HepG2 (cell line): ENCODE measurements at regions not wholly inside any gene's neighbourhood (a gene's known extent, or its start where the extent isn't known, plus 50 kb on each side); places are given as distances from the start of the nearest gene placed in this dataset.

Experiments
- ATAC-seq: fragments of 200-7000 bp; cut with Tn5 transposase; 3 replicates; pipeline ENCODE4 v1.9.1; 2020; ENCODE audit warnings: mild to moderate bottlenecking, moderate library complexity
- BruUV-seq: library from RNA; stranded (reverse); fragments of 400-500 nt; replicated peaks from 2 replicates; lab custom pipeline; 2021; lab: Mats Ljungman, UMichigan
- CTCF ChIA-PET: fragments of 300-600 bp; formaldehyde crosslinking; extraction: SDS; loops from one replicate; lab custom pipeline; 2021; ENCODE audit warnings: low total read pairs, inconsistent platforms, low intra/inter-chr PET ratio; lab: Yijun Ruan, JAX
- POLR2A ChIA-PET: fragments of 350-600 bp; sonication (Branson Sonifier 250); formaldehyde crosslinking; loops from one replicate; lab custom pipeline; 2020; ENCODE audit warnings: antibody characterized with exemption, inconsistent platforms; lab: Yijun Ruan, JAX
- DNase-seq: peaks from one replicate; pipeline ENCODE4 v3.0.0-alpha.2; 2015; ENCODE audit warnings: low spot score
- FAIRE-seq: peaks from 3 replicates; lab custom pipeline; 2011; peaks lifted over from hg19 to GRCh38; lab: Jason Lieb, UNC
- H2AFZ ChIP-seq: one replicate; pipeline ENCODE4 v1.6.1; 2011; ENCODE audit warnings: low read length, inconsistent platforms
- H3K27ac ChIP-seq: fragments of 300-600 bp; 3 replicates; pipeline ENCODE4 v1.8.0; 2011; ENCODE audit warnings: mixed run types, mild to moderate bottlenecking, mixed read lengths, low read length, inconsistent platforms; ENCODE audit not compliant: insufficient read depth; ENCODE audit errors: extremely low read length
- H3K27me3 ChIP-seq, 2 experiments: fragments of 200-600 bp in 1 of 2; 2 replicates in 1 of 2; 3 replicates in 1 of 2; pipeline versions ENCODE4 v1.6.0 to v1.8.0; 2011; ENCODE audit warnings: low read length in 2 of 2, mild to moderate bottlenecking in 2 of 2, moderate library complexity in 2 of 2, inconsistent platforms in 1 of 2; ENCODE audit not compliant: insufficient read depth in 2 of 2, control insufficient read depth in 1 of 2
- H3K36me3 ChIP-seq, 2 experiments: fragments of 200-600 bp in 1 of 2; replicated peaks in 1 of 2; 2 replicates in 1 of 2; 3 replicates in 1 of 2; pipeline versions ENCODE4 v1.5.1 to v1.8.0; 2011; ENCODE audit warnings: low read length in 2 of 2, inconsistent platforms in 1 of 2; ENCODE audit not compliant: insufficient read depth in 2 of 2, control insufficient read depth in 1 of 2
- H3K4me1 ChIP-seq: 2 replicates; pipeline ENCODE4 v1.5.1; 2012; ENCODE audit warnings: low read length, inconsistent platforms; ENCODE audit not compliant: insufficient read depth
- H3K4me2 ChIP-seq: 2 replicates; pipeline ENCODE4 v1.6.0; 2011; ENCODE audit warnings: low read depth, low read length, inconsistent platforms
- H3K4me3 ChIP-seq, 3 experiments: fragments of 200-600 bp in 1 of 3; sonication (generic), shearing (Covaris generic) in 1 of 3; replicated peaks in 1 of 3; 2 replicates each; pipeline ENCODE4 v1.5.1; 2011 to 2016; ENCODE audit warnings: low read length in 3 of 3, inconsistent platforms in 2 of 3, low read depth in 2 of 3, mild to moderate bottlenecking in 2 of 3, control low read depth in 1 of 3, mixed read lengths in 1 of 3; ENCODE audit not compliant: insufficient read depth in 1 of 3
- H3K79me2 ChIP-seq: one replicate; pipeline ENCODE4 v1.6.1; 2011; ENCODE audit warnings: low read length, inconsistent platforms; ENCODE audit not compliant: insufficient read depth
- H3K9ac ChIP-seq: 2 replicates; pipeline ENCODE4 v1.6.0; 2011; ENCODE audit warnings: mild to moderate bottlenecking, low read depth, low read length, inconsistent platforms; ENCODE audit not compliant: insufficient read depth
- H3K9me3 ChIP-seq: 2 replicates; pipeline ENCODE4 v1.5.1; 2012; ENCODE audit warnings: mild to moderate bottlenecking, low read length
- H4K20me1 ChIP-seq: 2 replicates; pipeline ENCODE4 v1.6.0; 2011; ENCODE audit warnings: inconsistent platforms, mild to moderate bottlenecking, low read length, moderate library complexity; ENCODE audit not compliant: insufficient read depth
- ATF7 ChIP-seq, 2 experiments: fragments of 450-650 bp in 1 of 2; sonication (generic) in 1 of 2; formaldehyde crosslinking in 1 of 2; IDR thresholded peaks; 2 replicates each; pipeline versions ENCODE4 v1.4.0 to v1.6.1; 2016 to 2020; ENCODE audit warnings: antibody characterized with exemption in 1 of 2, mild to moderate bottlenecking in 1 of 2, missing genetic modification reagents in 1 of 2
- CEBPB ChIP-seq: IDR thresholded peaks from 2 replicates; pipeline ENCODE4 v1.6.1; 2011; ENCODE audit warnings: low read depth, low read length, improper control_type of control experiment, borderline replicate concordance
- ELK4 ChIP-seq: sonication (generic); formaldehyde crosslinking; IDR thresholded peaks from 2 replicates; pipeline ENCODE4 v1.9.0; 2021; ENCODE audit warnings: missing genetic modification reagents, borderline replicate concordance
- FOXA3 ChIP-seq: IDR thresholded peaks from 2 replicates; pipeline ENCODE4 v1.6.1; 2016; ENCODE audit warnings: missing genetic modification reagents, missing compliant biosample characterization
- FOXJ3 ChIP-seq: sonication (generic); formaldehyde crosslinking; IDR thresholded peaks from 2 replicates; pipeline ENCODE4 v1.4.0; 2020; ENCODE audit warnings: missing genetic modification reagents, mild to moderate bottlenecking, borderline replicate concordance
- HNRNPUL1 ChIP-seq: fragments of 200-400 bp; formaldehyde crosslinking; IDR thresholded peaks from 2 replicates; pipeline ENCODE4 v1.6.1; 2017; ENCODE audit warnings: low read depth, mild to moderate bottlenecking, low read length, moderate library complexity
- KLF16 ChIP-seq, 2 experiments: sonication (generic) in 1 of 2; formaldehyde crosslinking in 1 of 2; IDR thresholded peaks; 2 replicates each; pipeline versions ENCODE4 v1.6.1 to v1.8.0; 2016 to 2023; ENCODE audit warnings: missing genetic modification reagents in 2 of 2, missing compliant biosample characterization in 1 of 2
- MAFK ChIP-seq, 2 experiments: IDR thresholded peaks in 1 of 2; conservative IDR thresholded peaks in 1 of 2; 2 replicates each; pipeline ENCODE4 v1.6.1; 2011; ENCODE audit warnings: improper control_type of control experiment in 2 of 2, low read length in 2 of 2
- MATR3 ChIP-seq: sonication (generic); formaldehyde crosslinking; IDR thresholded peaks from 2 replicates; pipeline ENCODE4 v1.4.0; 2020; ENCODE audit warnings: missing genetic modification reagents
- SOX13 ChIP-seq, 3 experiments: fragments of 450-650 bp in 1 of 3; sonication (generic) in 1 of 3; formaldehyde crosslinking in 1 of 3; IDR thresholded peaks in 2 of 3; conservative IDR thresholded peaks in 1 of 3; 2 replicates each; pipeline versions ENCODE4 v1.5.0 to v1.6.1; 2016 to 2020; ENCODE audit warnings: antibody characterized with exemption in 1 of 3, mild to moderate bottlenecking in 1 of 3, missing compliant biosample characterization in 1 of 3, missing genetic modification reagents in 1 of 3, moderate library complexity in 1 of 3
- SRF ChIP-seq: IDR thresholded peaks from 2 replicates; pipeline ENCODE4 v1.6.1; 2011; ENCODE audit warnings: mild to moderate bottlenecking, low read depth, low read length, moderate library complexity
- TMF1 ChIP-seq: sonication (generic); formaldehyde crosslinking; IDR thresholded peaks from 2 replicates; pipeline ENCODE4 v1.8.1; 2022; ENCODE audit warnings: low read depth, missing genetic modification reagents
- ZBED4 ChIP-seq: sonication (generic); formaldehyde crosslinking; IDR thresholded peaks from 2 replicates; pipeline ENCODE4 v1.4.0; 2020; ENCODE audit warnings: missing genetic modification reagents, borderline replicate concordance
- ZNF12 ChIP-seq: sonication (generic); formaldehyde crosslinking; IDR thresholded peaks from 2 replicates; pipeline ENCODE4 v1.5.0; 2020; ENCODE audit warnings: missing genetic modification reagents
- ZNF883 ChIP-seq: sonication (generic); formaldehyde crosslinking; IDR thresholded peaks from 2 replicates; pipeline ENCODE4 v1.5.1; 2020; ENCODE audit warnings: mild to moderate bottlenecking, missing genetic modification reagents; ENCODE audit errors: not compliant biosample characterization
- WGBS: methylation state at CpG from one replicate; pipeline ENCODE4 v1.1.6; 2017; ENCODE audit warnings: low lambda C conversion rate; 5-methylcytosine and 5-hydroxymethylcytosine counted together
- in situ Hi-C: cut with HindIII; loops from 2 replicates; pipeline ENCODE4 v1.10.0; 2017; ENCODE audit warnings: low pct_unique_long_range_greater_than_20kb; ENCODE audit not compliant: extremely low pct_ligation_motif_present
- intact Hi-C: fragments of 100-400 bp; cut with micrococcal nuclease; formaldehyde crosslinking; loops from one replicate; pipeline ENCODE4 v1.10.0; 2022; ENCODE audit not compliant: unreplicated experiment

- TF ChIP-seq KLF16 (CRISPR knock-in tag; IDR thresholded peaks at IDR 0.05), result no peak
Measured at GRCh38 chr7:46716926-46717325, 795.9 kb upstream of the IGFBP3 start (continued).

- H3K4me1 ChIP-seq, result peaks cover 11% of the 10 kb centered on the region
- DNase-seq (no peak), ATAC-seq (no peak), FAIRE-seq (no peak)
- BruUV-seq, result no TSS peak
- no peak for TF ChIP-seq FOXJ3
- no peak for TF ChIP-seq SRF
- TF ChIP-seq TMF1 (CRISPR knock-in tag), result no peak
- TF ChIP-seq HNRNPUL1, result no peak
- peak; percentile 56; the same call in 1 of the 2 replicates for TF ChIP-seq CEBPB
- TF ChIP-seq MATR3 (CRISPR knock-in tag), result no peak
- TF ChIP-seq ELK4, result no peak
- peak; percentile 43; the same call in 1 of the 2 replicates for TF ChIP-seq ATF7 (IDR thresholded peaks at IDR 0.05)
- no peak for TF ChIP-seq ATF7 (CRISPR knock-in tag; IDR thresholded peaks at IDR 0.05)
- peak; percentile 15 to 24; a peak in 1 of 4 replicates for TF ChIP-seq MAFK (conservative IDR thresholded peaks at IDR 0.05 in 1 of 2, IDR thresholded peaks at IDR 0.05 in 1 of 2; ENCODE audit: low read length in 2 of 2)
- TF ChIP-seq ZNF12 (CRISPR knock-in tag), result no peak
- no peak for TF ChIP-seq ZNF883 (CRISPR knock-in tag)
- no peak for TF ChIP-seq ZBED4 (CRISPR knock-in tag)
- TF ChIP-seq SOX13 (IDR thresholded peaks at IDR 0.05), result no peak
- TF ChIP-seq SOX13 (CRISPR knock-in tag; conservative IDR thresholded peaks at IDR 0.05 in 1 of 2, IDR thresholded peaks at IDR 0.05 in 1 of 2), result no peak
- no peak for TF ChIP-seq FOXA3 (CRISPR knock-in tag)
- POLR2A ChIA-PET, result no interaction called here
- no peaks in the 10 kb centered on the region for H3K79me2 ChIP-seq
- H3K36me3 ChIP-seq, result no peaks in the 10 kb centered on the region
- no peaks in the 10 kb centered on the region for H3K9me3 ChIP-seq
- H3K27ac ChIP-seq, result no peak overlapping the region
- H2AFZ ChIP-seq, result no peak overlapping the region
- no peak overlapping the region for H3K4me3 ChIP-seq
- H3K27me3 ChIP-seq, result no peaks in the 10 kb centered on the region
- in situ Hi-C loops, result no loop called here
- H4K20me1 ChIP-seq, result no peaks in the 10 kb centered on the region
- no peak overlapping the region for H3K4me2 ChIP-seq
- CTCF ChIA-PET, result no interaction called here
- 72% methylated on average over 1 of the region's 1 CpG for WGBS
- intact Hi-C loops, result no loop called here
- H3K9ac ChIP-seq, result no peak overlapping the region
Measured at GRCh38 chr7:46715579-46715978, 794.5 kb upstream of the IGFBP3 start.
